K562 (cell line): ENCODE measurements at regions not wholly inside any gene's neighbourhood (a gene's known extent, or its start where the extent isn't known, plus 50 kb on each side); places are given as distances from the start of the nearest gene placed in this dataset.

ENCODE experiments used
- ATAC-seq: fragments of 200-7000 bp; cut with Tn5 transposase; 3 replicates; pipeline ENCODE4 v1.9.1; 2020; ENCODE audit warnings: moderate library complexity
- BruUV-seq: library from RNA; stranded (reverse); fragments of 400-500 nt; replicated peaks from 2 replicates; lab custom pipeline; 2021; lab: Mats Ljungman, UMichigan
- CTCF ChIA-PET: fragments of 300-600 bp; formaldehyde crosslinking; extraction: SDS; loops from one replicate; lab custom pipeline; 2021; ENCODE audit warnings: low intra/inter-chr PET ratio; lab: Yijun Ruan, JAX
- POLR2A ChIA-PET: fragments of 300-600, 350-650 bp; sonication (Branson Sonifier 250); formaldehyde crosslinking; extraction: SDS; loops from one replicate; lab custom pipeline; 2021; ENCODE audit warnings: antibody characterized with exemption, inconsistent platforms; lab: Yijun Ruan, JAX
- DNase-seq, 4 experiments: peaks; one replicate each; pipeline versions ENCODE4 v3.0.0 to v3.0.0-alpha.2; 2011 to 2018; ENCODE audit warnings: low spot score in 3 of 4, mixed read lengths in 3 of 4; ENCODE audit errors: extremely low read depth in 1 of 4
- FAIRE-seq: peaks from 2 replicates; lab custom pipeline; 2011; peaks lifted over from hg19 to GRCh38; lab: Jason Lieb, UNC
- H2AFZ ChIP-seq: 2 replicates; pipeline ENCODE4 v1.6.0; 2011; ENCODE audit warnings: low read depth, low read length, control low read depth, inconsistent platforms
- H3K27ac ChIP-seq: fragments of 200-600 bp; 3 replicates; pipeline ENCODE4 v1.8.0; 2011; ENCODE audit warnings: low read depth, mild to moderate bottlenecking, control low read depth, inconsistent platforms, low read length, moderate library complexity, mixed read lengths; ENCODE audit errors: extremely low read depth
- H3K27me3 ChIP-seq, 2 experiments: fragments of 300-600 bp in 1 of 2; 2 replicates in 1 of 2; 3 replicates in 1 of 2; pipeline versions ENCODE4 v1.6.0 to v1.8.0; 2011; ENCODE audit warnings: inconsistent platforms in 2 of 2, low read length in 2 of 2, mild to moderate bottlenecking in 1 of 2, mixed read lengths in 1 of 2, moderate library complexity in 1 of 2; ENCODE audit not compliant: control insufficient read depth in 2 of 2, insufficient read depth in 2 of 2
- H3K36me3 ChIP-seq: fragments of 300-600 bp; 3 replicates; pipeline ENCODE4 v1.8.0; 2011; ENCODE audit warnings: mild to moderate bottlenecking, low read length, inconsistent platforms; ENCODE audit not compliant: control insufficient read depth, insufficient read depth
- H3K4me1 ChIP-seq, 2 experiments: fragments of 200-600 bp in 1 of 2; replicated peaks in 1 of 2; 2 replicates in 1 of 2; 3 replicates in 1 of 2; pipeline versions ENCODE4 v1.5.1 to v1.8.0; 2011; ENCODE audit warnings: inconsistent platforms in 2 of 2, low read length in 2 of 2, mild to moderate bottlenecking in 1 of 2, mixed read lengths in 1 of 2, moderate library complexity in 1 of 2; ENCODE audit not compliant: control insufficient read depth in 2 of 2, insufficient read depth in 2 of 2
- H3K4me2 ChIP-seq: 2 replicates; pipeline ENCODE4 v1.6.1; 2011; ENCODE audit warnings: low read length, control low read depth, inconsistent platforms, mixed read lengths; ENCODE audit not compliant: insufficient read depth
- H3K4me3 ChIP-seq: fragments of 200-600 bp; sonication (generic), shearing (Covaris generic); 2 replicates; pipeline ENCODE4 v1.5.1; 2016; ENCODE audit warnings: control low read depth, inconsistent platforms
- H3K79me2 ChIP-seq: fragments of 200-600 bp; 3 replicates; pipeline ENCODE4 v1.8.0; 2011; ENCODE audit warnings: low read length, inconsistent platforms; ENCODE audit not compliant: control insufficient read depth, insufficient read depth
- H3K9ac ChIP-seq, 2 experiments: 2 replicates each; pipeline versions ENCODE4 v1.6.0 to v1.6.1; 2011; ENCODE audit warnings: low read depth in 2 of 2, low read length in 2 of 2, control low read depth in 1 of 2, inconsistent platforms in 1 of 2, mild to moderate bottlenecking in 1 of 2, mixed read lengths in 1 of 2; ENCODE audit not compliant: insufficient read depth in 1 of 2
- H3K9me1 ChIP-seq: one replicate; pipeline ENCODE4 v1.6.0; 2011; ENCODE audit warnings: inconsistent platforms, mild to moderate bottlenecking, low read length, moderate library complexity; ENCODE audit not compliant: control insufficient read depth, insufficient read depth
- H3K9me3 ChIP-seq: replicated peaks from 2 replicates; pipeline ENCODE4 v1.5.1; 2011; ENCODE audit warnings: low read depth, low read length, inconsistent platforms; ENCODE audit not compliant: control insufficient read depth, insufficient read depth
- H4K20me1 ChIP-seq: replicated peaks from 2 replicates; pipeline ENCODE4 v1.6.1; 2011; ENCODE audit warnings: low read length, inconsistent platforms, mixed read lengths; ENCODE audit not compliant: control insufficient read depth, insufficient read depth
- KLF13 ChIP-seq: fragments of 450-650 bp; IDR thresholded peaks from 2 replicates; pipeline ENCODE4 v1.6.1; 2016; ENCODE audit warnings: missing genetic modification characterization, low read depth, mild to moderate bottlenecking, missing compliant biosample characterization, moderate library complexity, borderline replicate concordance
- MAFF ChIP-seq: IDR thresholded peaks from 2 replicates; pipeline ENCODE4 v1.6.1; 2012; ENCODE audit warnings: low read length, improper control_type of control experiment
- NFIX ChIP-seq: fragments of 250-450 bp; sonication (Bioruptor Pico); IDR thresholded peaks from 2 replicates; pipeline ENCODE4 v1.4.0; 2020; ENCODE audit warnings: low read depth, mild to moderate bottlenecking, moderate library complexity
- POLR2G ChIP-seq: fragments of 200-400 bp; formaldehyde crosslinking; IDR thresholded peaks from 2 replicates; pipeline ENCODE4 v1.6.1; 2017; ENCODE audit warnings: low read depth, mild to moderate bottlenecking, antibody characterized with exemption, low read length, moderate library complexity
- RUNX1 ChIP-seq: sonication (generic); IDR thresholded peaks from 2 replicates; pipeline ENCODE4 v1.6.1; 2016; ENCODE audit warnings: antibody characterized with exemption, low read depth
- SETDB1 ChIP-seq: IDR thresholded peaks from one replicate; pipeline ENCODE4 v1.6.1; 2012; ENCODE audit warnings: low read length, control low read depth, inconsistent platforms
- SIRT6 ChIP-seq: IDR thresholded peaks from one replicate; pipeline ENCODE4 v1.6.1; 2012; ENCODE audit warnings: low read depth, mild to moderate bottlenecking, control low read depth, inconsistent platforms, low read length, moderate library complexity
- SMAD4 ChIP-seq: fragments of 250-450 bp; sonication (Bioruptor Pico); conservative IDR thresholded peaks from 2 replicates; pipeline ENCODE4 v1.8.0; 2021; ENCODE audit warnings: inconsistent platforms, mild to moderate bottlenecking, moderate library complexity
- SMARCB1 ChIP-seq: IDR thresholded peaks from 2 replicates; pipeline ENCODE4 v1.6.1; 2011; ENCODE audit warnings: improper control_type of control experiment, low read depth; ENCODE audit not compliant: insufficient read length
- ZNF3 ChIP-seq: fragments of 250-450 bp; sonication (Bioruptor Pico); IDR thresholded peaks from 2 replicates; pipeline ENCODE4 v1.5.0; 2021; ENCODE audit warnings: mild to moderate bottlenecking, moderate library complexity
- ZNF696 ChIP-seq: fragments of 250-450 bp; sonication (Bioruptor Pico); conservative IDR thresholded peaks from 2 replicates; pipeline ENCODE4 v1.4.0; 2020; ENCODE audit warnings: mild to moderate bottlenecking, moderate library complexity
- WGBS: fragments of 100-300 bp; shearing (Covaris generic); methylation state at CpG from one replicate; pipeline ENCODE4 v1.1.6; 2016; ENCODE audit warnings: low coverage, mixed read lengths; ENCODE audit not compliant: insufficient coverage; ENCODE audit errors: missing lambda C conversion rate; 5-methylcytosine and 5-hydroxymethylcytosine counted together
- in situ Hi-C: fragments of 300-500 bp; cut with MboI; formaldehyde crosslinking; loops from 4 replicates; pipeline ENCODE4 v1.15.0; 2018; ENCODE audit warnings: inconsistent platforms, mixed read lengths
- intact Hi-C: fragments of 100-400 bp; cut with micrococcal nuclease; formaldehyde crosslinking; loops from 2 replicates; pipeline ENCODE4 v1.14.2; 2022
- TF ChIP-seq, protein P1 (sequence below): fragments of 150-350 bp; IDR thresholded peaks from 2 replicates; pipeline ENCODE4 v1.6.1; 2014; ENCODE audit warnings: low read depth, mild to moderate bottlenecking, low read length, borderline replicate concordance
- TF ChIP-seq, protein P2 (sequence below): IDR thresholded peaks from 2 replicates; pipeline ENCODE4 v1.6.1; 2016; ENCODE audit warnings: missing genetic modification characterization, missing compliant biosample characterization
- TF ChIP-seq, protein P3 (sequence below): fragments of 450-650 bp; IDR thresholded peaks from 2 replicates; pipeline ENCODE4 v1.6.1; 2016; ENCODE audit warnings: mild to moderate bottlenecking

DNA sequence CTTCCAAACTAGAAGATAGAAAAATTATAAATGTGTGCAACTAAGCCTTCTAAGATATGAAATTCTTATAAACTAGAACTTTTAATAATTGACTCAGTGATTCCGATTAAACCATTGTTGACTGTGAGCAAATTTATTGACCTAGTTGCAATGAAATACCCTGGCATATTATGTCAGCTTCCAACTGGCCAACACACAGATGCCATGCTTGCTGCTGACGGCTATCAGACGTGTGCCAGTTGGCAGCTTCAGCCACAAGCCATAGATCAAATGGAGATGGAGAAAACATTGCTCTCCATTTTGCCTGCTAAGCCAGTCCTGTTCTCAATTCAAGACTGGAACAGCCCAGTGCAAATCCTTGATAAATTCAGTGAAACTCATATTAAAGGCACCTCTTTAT, 101.7 kb upstream of the HDGFL1 start (continued):
- no peak for TF ChIP-seq ZNF3 (CRISPR knock-in tag)
- TF ChIP-seq SIRT6 = no peak

DNA sequence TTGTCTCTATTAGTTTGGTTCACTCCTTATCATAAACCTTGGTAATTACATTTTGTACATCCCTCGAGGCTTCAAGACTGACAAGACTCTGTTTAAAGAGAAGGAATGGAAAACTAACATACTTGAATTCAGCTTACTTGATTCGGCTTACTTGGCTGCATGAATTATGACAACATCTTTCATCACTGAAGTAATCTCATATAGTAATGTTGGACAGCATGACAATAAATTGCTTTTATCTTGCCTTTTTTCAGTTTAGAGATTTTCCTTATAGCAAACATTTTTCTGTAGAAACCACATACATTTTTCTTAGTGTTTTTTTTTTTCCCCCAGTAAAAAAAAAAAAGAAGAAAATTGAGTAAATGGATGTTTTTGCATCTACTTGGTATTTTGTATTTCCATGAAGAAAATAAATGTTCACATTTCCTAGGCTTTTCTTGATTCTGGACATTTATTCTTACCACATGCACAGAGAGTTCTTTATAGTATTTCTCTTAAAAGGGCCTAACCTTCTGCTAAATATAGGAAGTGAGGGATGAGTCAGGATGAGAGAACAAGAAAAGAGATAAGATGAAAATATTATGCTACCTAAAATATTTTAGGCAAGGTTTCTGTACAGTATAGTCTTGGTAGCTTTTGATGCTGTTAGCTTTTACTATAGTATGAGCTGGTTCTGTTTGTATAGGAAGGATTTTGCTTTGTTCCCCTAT, 101.0 kb upstream of the HDGFL1 start:
- ATAC-seq = no peak
- no peak for DNase-seq
- in situ Hi-C loops = no loop called here
- no peaks in the 10 kb centered on the region for H3K9me3 ChIP-seq
- no peaks in the 10 kb centered on the region for H3K4me1 ChIP-seq
- ChIA-PET CTCF (no interaction called here), POLR2A (no interaction called here)
- WGBS = 7% methylated on average over 2 of the region's 2 CpGs
- no peak overlapping the region for H2AFZ ChIP-seq
- no peaks in the 10 kb centered on the region for H3K79me2 ChIP-seq
- H3K4me3 ChIP-seq = no peak overlapping the region
- H3K9me1 ChIP-seq = no peaks in the 10 kb centered on the region
- no peaks in the 10 kb centered on the region for H4K20me1 ChIP-seq
- intact Hi-C loops = no loop called here
- FAIRE-seq = no peak
- BruUV-seq = no TSS peak
- no peaks in the 10 kb centered on the region for H3K36me3 ChIP-seq
- H3K27ac ChIP-seq = no peak overlapping the region
- no peak overlapping the region for H3K4me2 ChIP-seq
- no peaks in the 10 kb centered on the region for H3K27me3 ChIP-seq
- no peak overlapping the region for H3K9ac ChIP-seq
- TF ChIP-seq NFIX (CRISPR knock-in tag) (no peak), SMARCB1 (no peak), SMAD4 (no peak), KLF13 (tag) (no peak), POLR2G (no peak), ZNF696 (CRISPR knock-in tag) (no peak), SETDB1 (no peak), RUNX1 (no peak), MAFF (no peak)
- TF ChIP-seq, protein P1, sequence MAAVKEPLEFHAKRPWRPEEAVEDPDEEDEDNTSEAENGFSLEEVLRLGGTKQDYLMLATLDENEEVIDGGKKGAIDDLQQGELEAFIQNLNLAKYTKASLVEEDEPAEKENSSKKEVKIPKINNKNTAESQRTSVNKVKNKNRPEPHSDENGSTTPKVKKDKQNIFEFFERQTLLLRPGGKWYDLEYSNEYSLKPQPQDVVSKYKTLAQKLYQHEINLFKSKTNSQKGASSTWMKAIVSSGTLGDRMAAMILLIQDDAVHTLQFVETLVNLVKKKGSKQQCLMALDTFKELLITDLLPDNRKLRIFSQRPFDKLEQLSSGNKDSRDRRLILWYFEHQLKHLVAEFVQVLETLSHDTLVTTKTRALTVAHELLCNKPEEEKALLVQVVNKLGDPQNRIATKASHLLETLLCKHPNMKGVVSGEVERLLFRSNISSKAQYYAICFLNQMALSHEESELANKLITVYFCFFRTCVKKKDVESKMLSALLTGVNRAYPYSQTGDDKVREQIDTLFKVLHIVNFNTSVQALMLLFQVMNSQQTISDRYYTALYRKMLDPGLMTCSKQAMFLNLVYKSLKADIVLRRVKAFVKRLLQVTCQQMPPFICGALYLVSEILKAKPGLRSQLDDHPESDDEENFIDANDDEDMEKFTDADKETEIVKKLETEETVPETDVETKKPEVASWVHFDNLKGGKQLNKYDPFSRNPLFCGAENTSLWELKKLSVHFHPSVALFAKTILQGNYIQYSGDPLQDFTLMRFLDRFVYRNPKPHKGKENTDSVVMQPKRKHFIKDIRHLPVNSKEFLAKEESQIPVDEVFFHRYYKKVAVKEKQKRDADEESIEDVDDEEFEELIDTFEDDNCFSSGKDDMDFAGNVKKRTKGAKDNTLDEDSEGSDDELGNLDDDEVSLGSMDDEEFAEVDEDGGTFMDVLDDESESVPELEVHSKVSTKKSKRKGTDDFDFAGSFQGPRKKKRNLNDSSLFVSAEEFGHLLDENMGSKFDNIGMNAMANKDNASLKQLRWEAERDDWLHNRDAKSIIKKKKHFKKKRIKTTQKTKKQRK = no peak
- TF ChIP-seq, protein P2, sequence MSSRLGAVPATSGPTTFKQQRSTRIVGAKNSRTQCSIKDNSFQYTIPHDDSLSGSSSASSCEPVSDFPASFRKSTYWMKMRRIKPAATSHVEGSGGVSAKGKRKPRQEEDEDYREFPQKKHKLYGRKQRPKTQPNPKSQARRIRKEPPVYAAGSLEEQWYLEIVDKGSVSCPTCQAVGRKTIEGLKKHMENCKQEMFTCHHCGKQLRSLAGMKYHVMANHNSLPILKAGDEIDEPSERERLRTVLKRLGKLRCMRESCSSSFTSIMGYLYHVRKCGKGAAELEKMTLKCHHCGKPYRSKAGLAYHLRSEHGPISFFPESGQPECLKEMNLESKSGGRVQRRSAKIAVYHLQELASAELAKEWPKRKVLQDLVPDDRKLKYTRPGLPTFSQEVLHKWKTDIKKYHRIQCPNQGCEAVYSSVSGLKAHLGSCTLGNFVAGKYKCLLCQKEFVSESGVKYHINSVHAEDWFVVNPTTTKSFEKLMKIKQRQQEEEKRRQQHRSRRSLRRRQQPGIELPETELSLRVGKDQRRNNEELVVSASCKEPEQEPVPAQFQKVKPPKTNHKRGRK (tag) = no peak
- TF ChIP-seq, protein P3, sequence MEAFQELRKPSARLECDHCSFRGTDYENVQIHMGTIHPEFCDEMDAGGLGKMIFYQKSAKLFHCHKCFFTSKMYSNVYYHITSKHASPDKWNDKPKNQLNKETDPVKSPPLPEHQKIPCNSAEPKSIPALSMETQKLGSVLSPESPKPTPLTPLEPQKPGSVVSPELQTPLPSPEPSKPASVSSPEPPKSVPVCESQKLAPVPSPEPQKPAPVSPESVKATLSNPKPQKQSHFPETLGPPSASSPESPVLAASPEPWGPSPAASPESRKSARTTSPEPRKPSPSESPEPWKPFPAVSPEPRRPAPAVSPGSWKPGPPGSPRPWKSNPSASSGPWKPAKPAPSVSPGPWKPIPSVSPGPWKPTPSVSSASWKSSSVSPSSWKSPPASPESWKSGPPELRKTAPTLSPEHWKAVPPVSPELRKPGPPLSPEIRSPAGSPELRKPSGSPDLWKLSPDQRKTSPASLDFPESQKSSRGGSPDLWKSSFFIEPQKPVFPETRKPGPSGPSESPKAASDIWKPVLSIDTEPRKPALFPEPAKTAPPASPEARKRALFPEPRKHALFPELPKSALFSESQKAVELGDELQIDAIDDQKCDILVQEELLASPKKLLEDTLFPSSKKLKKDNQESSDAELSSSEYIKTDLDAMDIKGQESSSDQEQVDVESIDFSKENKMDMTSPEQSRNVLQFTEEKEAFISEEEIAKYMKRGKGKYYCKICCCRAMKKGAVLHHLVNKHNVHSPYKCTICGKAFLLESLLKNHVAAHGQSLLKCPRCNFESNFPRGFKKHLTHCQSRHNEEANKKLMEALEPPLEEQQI = no peak
